BJ (cell line): ENCODE measurements at regions not wholly inside any gene's neighbourhood (a gene's known extent, or its start where the extent isn't known, plus 50 kb on each side); places are given as distances from the start of the nearest gene placed in this dataset.

Experiments used
- CTCF ChIA-PET: fragments of 350-600 bp; formaldehyde crosslinking; extraction: SDS; loops from one replicate; lab custom pipeline; 2021; ENCODE audit warnings: antibody characterized with exemption, inconsistent platforms; lab: Yijun Ruan, JAX
- POLR2A ChIA-PET: fragments of 300-600 bp; sonication (Branson Sonifier 250); formaldehyde crosslinking; extraction: SDS; loops from one replicate; lab custom pipeline; 2021; ENCODE audit warnings: antibody characterized with exemption; lab: Charles Lee
- DNase-seq: peaks from one replicate; pipeline ENCODE4 v3.0.0-alpha.2; 2011; ENCODE audit warnings: low read depth
- H3K27me3 ChIP-seq: 2 replicates; pipeline ENCODE4 v1.6.0; 2011; ENCODE audit warnings: low read length; ENCODE audit not compliant: control insufficient read depth, insufficient read depth
- H3K36me3 ChIP-seq: 2 replicates; pipeline ENCODE4 v1.5.1; 2011; ENCODE audit warnings: low read length; ENCODE audit not compliant: control insufficient read depth, insufficient read depth
- H3K4me3 ChIP-seq: 2 replicates; pipeline ENCODE4 v1.5.1; 2011; ENCODE audit warnings: low read depth, mild to moderate bottlenecking, control low read depth, low read length
- CTCF ChIP-seq: IDR thresholded peaks from 2 replicates; pipeline ENCODE4 v1.5.1; 2011; ENCODE audit warnings: low read depth, mild to moderate bottlenecking, control low read depth, inconsistent platforms, low read length, moderate library complexity; ENCODE audit not compliant: insufficient read depth

- CTCF ChIA-PET = no interaction called here
- H3K4me3 ChIP-seq = no peak overlapping the region
Observed at GRCh38 chr14:87063181-87063580, 929.8 kb downstream of the GALC start.

DNA sequence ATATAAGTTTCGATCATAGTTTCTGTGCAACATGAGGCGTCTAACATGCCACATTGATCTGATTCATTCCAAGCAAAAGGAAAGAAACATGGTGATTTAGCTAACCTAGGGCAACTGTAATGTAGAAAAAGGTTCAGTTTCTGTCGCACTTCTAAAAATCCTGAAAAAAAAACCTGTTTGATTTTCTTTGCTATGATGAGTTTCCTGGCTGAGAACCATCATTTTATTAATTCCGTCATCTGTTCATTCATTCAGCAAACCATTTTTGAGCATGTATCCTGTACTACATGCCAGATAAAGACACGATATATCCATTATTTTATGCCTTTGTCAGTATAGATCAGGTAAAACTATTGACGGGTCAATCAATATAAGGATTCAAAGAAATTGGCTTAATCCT lies 932.6 kb downstream of the GALC start:
- Histone ChIP-seq H3K36me3 (no peaks in the 10 kb centered on the region), H3K4me3 (no peak overlapping the region), H3K27me3 (no peaks in the 10 kb centered on the region)
- TF ChIP-seq CTCF = no peak
- DNase-seq = no peak
- ChIA-PET POLR2A (no interaction called here), CTCF (no interaction called here)

More at GRCh38 chr14:87063181-87063580, 929.8 kb downstream of the GALC start:
- POLR2A ChIA-PET = no interaction called here
- no peaks in the 10 kb centered on the region for H3K27me3 ChIP-seq
- TF ChIP-seq CTCF = no peak
- no peak for DNase-seq
- H3K36me3 ChIP-seq = no peaks in the 10 kb centered on the region

DNA sequence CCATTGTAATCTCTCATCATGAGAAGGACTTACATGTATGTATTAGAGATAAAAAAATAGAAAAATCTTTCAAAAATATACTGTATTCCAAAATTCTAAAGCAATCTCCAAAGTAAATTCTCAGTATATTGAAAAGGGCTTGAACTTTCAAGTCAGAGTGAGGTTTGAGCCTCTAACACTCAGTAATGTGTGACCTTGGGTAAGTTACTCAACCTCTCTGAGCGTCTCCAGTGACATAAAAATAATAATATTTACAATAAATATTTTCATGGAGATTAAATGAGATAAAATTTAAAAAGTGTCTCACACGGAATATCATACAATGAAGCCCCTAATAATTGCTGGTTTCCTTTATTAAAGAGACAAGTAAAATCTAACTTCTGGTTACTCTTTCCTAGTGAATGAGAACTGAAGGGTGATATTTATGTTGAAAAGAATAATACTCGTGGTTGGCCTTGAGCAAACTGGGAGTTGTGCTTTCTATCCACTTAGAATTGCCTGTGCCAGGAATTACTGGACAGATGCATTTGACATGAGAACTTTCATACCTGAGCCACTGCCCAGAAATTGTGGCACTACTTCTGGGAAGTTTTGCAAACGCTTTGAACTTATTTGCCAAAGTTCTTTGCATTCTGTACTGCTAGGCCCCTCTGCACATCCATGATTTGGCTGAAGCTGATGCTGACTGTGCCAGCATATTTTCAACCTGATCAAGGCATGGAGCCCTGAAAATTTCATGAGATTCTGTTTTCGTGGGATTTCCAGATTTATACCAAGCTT lies 933.7 kb downstream of the GALC start:
- no peak for TF ChIP-seq CTCF
- no peaks in the 10 kb centered on the region for H3K27me3 ChIP-seq
- no peak overlapping the region for H3K4me3 ChIP-seq
- ChIA-PET POLR2A (no interaction called here), CTCF (no interaction called here)
- no peaks in the 10 kb centered on the region for H3K36me3 ChIP-seq
- DNase-seq = no peak

- no peak for TF ChIP-seq CTCF
- ChIA-PET POLR2A (no interaction called here), CTCF (no interaction called here)
- no peaks in the 10 kb centered on the region for H3K27me3 ChIP-seq
- no peak overlapping the region for H3K4me3 ChIP-seq
- DNase-seq = no peak
- no peaks in the 10 kb centered on the region for H3K36me3 ChIP-seq
Observed at GRCh38 chr14:87055007-87055406, 938.0 kb downstream of the GALC start.

DNA sequence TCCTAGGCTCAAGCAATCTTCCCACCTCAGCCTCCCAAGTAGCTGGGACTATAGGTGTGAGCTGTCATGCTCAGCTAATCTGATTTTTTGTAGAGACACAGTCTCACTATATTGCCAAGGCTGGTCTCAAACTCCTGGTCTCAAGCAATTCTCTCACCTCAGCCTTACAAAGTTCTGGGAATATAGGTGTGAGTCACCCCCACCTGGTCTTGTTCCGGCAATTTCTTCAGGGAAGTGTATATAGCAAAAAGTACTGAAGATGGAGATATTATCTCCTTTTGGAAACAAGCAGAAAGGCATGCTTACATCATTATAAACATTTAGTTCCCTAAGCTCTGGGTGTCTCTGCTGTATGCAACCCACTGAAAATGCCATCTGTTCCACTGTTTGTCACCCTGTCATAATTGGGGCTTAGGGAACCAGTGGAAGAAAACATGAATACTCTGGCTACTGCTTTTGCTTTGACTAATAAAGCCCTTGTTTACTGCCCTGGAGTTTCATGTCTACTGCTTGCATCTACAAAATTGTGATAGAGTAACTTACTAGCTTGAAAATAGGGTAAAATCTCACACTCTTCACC lies 940.2 kb downstream of the GALC start:
- H3K4me3 ChIP-seq = no peak overlapping the region
- DNase-seq = no peak
- CTCF ChIA-PET = interaction anchor here (0.7 to 1.5 kb wide), 2 partner anchors 13 to 111 kb away, joined by 3 to 4 read pairs; no protein-coding TSS in a partner anchor
- no peaks in the 10 kb centered on the region for H3K36me3 ChIP-seq
- H3K27me3 ChIP-seq = no peaks in the 10 kb centered on the region
- TF ChIP-seq CTCF = no peak
- POLR2A ChIA-PET = no interaction called here
